HG03064 (cell line): ENCODE measurements at regions not wholly inside any gene's neighbourhood (a gene's known extent, or its start where the extent isn't known, plus 50 kb on each side); places are given as distances from the start of the nearest gene placed in this dataset.
"Not testable (repeated sequence)": the region's sequence is repeated elsewhere in the genome, so short reads cannot be mapped to it uniquely, and the experiment has no call there.

Experiments used
- ATAC-seq: cut with Tn5 transposase; IDR thresholded peaks from one replicate; pipeline ENCODE4 v1.9.1; 2021; ENCODE audit warnings: low read depth; ENCODE audit not compliant: unreplicated experiment

- ATAC-seq: no peak
Observed at GRCh38 chr12:105423237-105423636, 92.7 kb downstream of the C12orf75 start.

GRCh38 chr12:105423921-105424320, 93.4 kb downstream of the C12orf75 start:
- no peak for ATAC-seq

GRCh38 chr12:105425254-105426174, 95.0 kb downstream of the C12orf75 start:
- no peak for ATAC-seq

- ATAC-seq: no peak
Observed at GRCh38 chr12:105426766-105427165, 96.3 kb downstream of the C12orf75 start.

GRCh38 chr12:105427883-105428282, 97.4 kb downstream of the C12orf75 start:
- no peak for ATAC-seq

GRCh38 chr12:105428793-105429395, 98.4 kb downstream of the C12orf75 start:
- no peak for ATAC-seq

- ATAC-seq: no peak
Observed at GRCh38 chr12:105429511-105429910, 99.0 kb downstream of the C12orf75 start.

GRCh38 chr12:105431537-105432100, 101.1 kb downstream of the C12orf75 start:
- no peak for ATAC-seq

- ATAC-seq: no peak
Observed at GRCh38 chr12:105433804-105434203, 103.3 kb downstream of the C12orf75 start.

GRCh38 chr12:105436636-105437035, 106.1 kb downstream of the C12orf75 start:
- no peak for ATAC-seq

- no peak for ATAC-seq
Observed at GRCh38 chr12:105440037-105440664, 109.7 kb downstream of the C12orf75 start.

- no peak for ATAC-seq
Observed at GRCh38 chr12:105443802-105444652, 113.5 kb downstream of the C12orf75 start.

GRCh38 chr12:105444653-105445102, 114.2 kb downstream of the C12orf75 start:
- no peak for ATAC-seq

- ATAC-seq: no peak
Observed at GRCh38 chr12:105445249-105445648, 114.8 kb downstream of the C12orf75 start.

GRCh38 chr12:105445649-105446048, 115.2 kb downstream of the C12orf75 start:
- ATAC-seq: no peak

- not testable (repeated sequence) for ATAC-seq
Observed at GRCh38 chr12:105446460-105446859, 116.0 kb downstream of the C12orf75 start.

GRCh38 chr12:105449431-105449830, 118.9 kb downstream of the C12orf75 start:
- no peak for ATAC-seq

GRCh38 chr12:105451211-105451610, 120.7 kb downstream of the C12orf75 start:
- no peak for ATAC-seq

- ATAC-seq: no peak
Observed at GRCh38 chr12:105451798-105452197, 121.3 kb downstream of the C12orf75 start.

- ATAC-seq: no peak
Observed at GRCh38 chr12:105453316-105453715, 122.8 kb downstream of the C12orf75 start.
